A549 (cell line): ENCODE measurements at regions not wholly inside any gene's neighbourhood (a gene's known extent, or its start where the extent isn't known, plus 50 kb on each side); places are given as distances from the start of the nearest gene placed in this dataset.

Source experiments
- ATAC-seq, 2 experiments: fragments of 200-7000 bp in 1 of 2; fragments of >200 bp in 1 of 2; cut with Nextera tagmentation in 1 of 2; cut with Tn5 transposase in 1 of 2; 3 replicates each; pipeline versions ENCODE4 v1.8.0 to v1.9.1; 2018 to 2020; ENCODE audit warnings: mild to moderate bottlenecking in 1 of 2, moderate library complexity in 1 of 2
- CTCF ChIA-PET: fragments of 300-600 bp; sonication (Branson Sonifier 250); formaldehyde crosslinking; extraction: SDS; loops from one replicate; lab custom pipeline; 2021; ENCODE audit warnings: antibody characterized with exemption, inconsistent platforms; lab: Yijun Ruan, JAX
- POLR2A ChIA-PET: fragments of 350-600 bp; formaldehyde crosslinking; extraction: SDS; loops from one replicate; lab custom pipeline; 2021; ENCODE audit warnings: antibody characterized with exemption, inconsistent platforms; lab: Yijun Ruan, JAX
- DNase-seq, 2 experiments: peaks; one replicate each; pipeline versions ENCODE4 v3.0.0 to v3.0.0-alpha.2; 2011 to 2016; ENCODE audit warnings: low read depth in 1 of 2, low spot score in 1 of 2
- FAIRE-seq: peaks from 2 replicates; lab custom pipeline; 2011; peaks lifted over from hg19 to GRCh38; lab: Jason Lieb, UNC
- H3K27ac ChIP-seq, 2 experiments: fragments of >200 bp; sonication (Bioruptor Twin); formaldehyde crosslinking; 3 replicates each; pipeline ENCODE4 v1.5.1; 2016 to 2017
- H3K4me1 ChIP-seq: fragments of >200 bp; sonication (Bioruptor Twin); formaldehyde crosslinking; 3 replicates; pipeline ENCODE4 v1.6.1; 2016
- H3K4me2 ChIP-seq: fragments of >200 bp; sonication (Bioruptor Twin); formaldehyde crosslinking; 3 replicates; pipeline ENCODE4 v1.6.1; 2016
- H3K4me3 ChIP-seq: fragments of >200 bp; sonication (Bioruptor Twin); formaldehyde crosslinking; 3 replicates; pipeline ENCODE4 v1.5.1; 2016
- H3K9me3 ChIP-seq: fragments of >200 bp; sonication (Bioruptor Twin); formaldehyde crosslinking; 3 replicates; pipeline ENCODE4 v1.6.1; 2016
- BHLHE40 ChIP-seq: IDR thresholded peaks from 2 replicates; pipeline ENCODE4 v1.6.1; 2012; ENCODE audit warnings: low read depth, low read length, inconsistent platforms
- CBX8 ChIP-seq: fragments of 200-600 bp; sonication (generic); IDR thresholded peaks from 2 replicates; pipeline ENCODE4 v1.6.1; 2016
- CEBPB ChIP-seq, 2 experiments: fragments of >200 bp in 1 of 2; sonication (Bioruptor Twin) in 1 of 2; formaldehyde crosslinking in 1 of 2; IDR thresholded peaks; 2 replicates each; pipeline ENCODE4 v1.6.1; 2012 to 2016
- CHD2 ChIP-seq: fragments of 150-350 bp; IDR thresholded peaks from 2 replicates; pipeline ENCODE4 v1.6.1; 2014; ENCODE audit warnings: low read length; ENCODE audit not compliant: partially characterized antibody
- EHF ChIP-seq: fragments of 250-450 bp; sonication (Bioruptor Pico); IDR thresholded peaks from 2 replicates; pipeline ENCODE4 v1.5.0; 2020; ENCODE audit warnings: mild to moderate bottlenecking
- FOXS1 ChIP-seq: fragments of 250-450 bp; sonication (Bioruptor Pico); IDR thresholded peaks from 2 replicates; pipeline ENCODE4 v1.5.0; 2020; ENCODE audit warnings: mild to moderate bottlenecking, moderate library complexity
- HES2 ChIP-seq: fragments of >200 bp; sonication (Bioruptor Twin); formaldehyde crosslinking; IDR thresholded peaks from 2 replicates; pipeline ENCODE4 v1.6.1; 2016
- HEYL ChIP-seq: fragments of 250-450 bp; sonication (Bioruptor Pico); IDR thresholded peaks from 2 replicates; pipeline ENCODE4 v1.8.0; 2021; ENCODE audit warnings: mild to moderate bottlenecking, moderate library complexity
- MAZ ChIP-seq: fragments of 150-350 bp; IDR thresholded peaks from 2 replicates; pipeline ENCODE4 v1.6.1; 2014; ENCODE audit warnings: antibody characterized with exemption, low read depth, low read length, borderline replicate concordance
- NFE2L2 ChIP-seq: fragments of 150-350 bp; conservative IDR thresholded peaks from 2 replicates; pipeline ENCODE4 v1.6.1; 2014; ENCODE audit warnings: low read length
- NPAS2 ChIP-seq: fragments of 250-450 bp; sonication (Bioruptor Pico); IDR thresholded peaks from 2 replicates; pipeline ENCODE4 v1.8.0; 2022; ENCODE audit warnings: mild to moderate bottlenecking, moderate library complexity, borderline replicate concordance
- NR3C1 ChIP-seq: fragments of >200 bp; sonication (Bioruptor Twin); formaldehyde crosslinking; IDR thresholded peaks from 3 replicates; pipeline ENCODE4 v1.6.1; 2017
- PHF8 ChIP-seq: fragments of 200-600 bp; sonication (generic); IDR thresholded peaks from 2 replicates; pipeline ENCODE4 v1.6.1; 2016; ENCODE audit warnings: low read depth, mild to moderate bottlenecking, antibody characterized with exemption, moderate library complexity, borderline replicate concordance
- POLR2A ChIP-seq: IDR thresholded peaks from 2 replicates; pipeline ENCODE4 v1.6.1; 2012; ENCODE audit warnings: mild to moderate bottlenecking, low read length
- RAD21 ChIP-seq, 2 experiments: fragments of >200 bp in 1 of 2; sonication (Bioruptor Twin) in 1 of 2; formaldehyde crosslinking in 1 of 2; IDR thresholded peaks in 1 of 2; conservative IDR thresholded peaks in 1 of 2; 2 replicates in 1 of 2; 3 replicates in 1 of 2; pipeline ENCODE4 v1.6.1; 2012 to 2018; ENCODE audit warnings: inconsistent platforms in 1 of 2
- REST ChIP-seq: fragments of 200-600 bp; sonication (generic); IDR thresholded peaks from 2 replicates; pipeline ENCODE4 v1.6.1; 2016; ENCODE audit warnings: antibody characterized with exemption, mild to moderate bottlenecking, moderate library complexity
- TFCP2L1 ChIP-seq: fragments of 250-450 bp; sonication (Bioruptor Pico); IDR thresholded peaks from 2 replicates; pipeline ENCODE4 v1.5.0; 2021; ENCODE audit warnings: mild to moderate bottlenecking
- ZSCAN20 ChIP-seq: fragments of 250-450 bp; sonication (Bioruptor Pico); IDR thresholded peaks from 2 replicates; pipeline ENCODE4 v1.8.0; 2022; ENCODE audit warnings: mild to moderate bottlenecking, moderate library complexity
- WGBS: methylation state at CpG from one replicate; pipeline ENCODE4 v1.1.6; 2017; ENCODE audit errors: missing lambda C conversion rate; 5-methylcytosine and 5-hydroxymethylcytosine counted together
- TF ChIP-seq, protein P1 (sequence below): fragments of 150-350 bp; IDR thresholded peaks from 2 replicates; pipeline ENCODE4 v1.6.1; 2014; ENCODE audit warnings: low read depth, mild to moderate bottlenecking, low read length

- no peak overlapping the region for H3K27ac ChIP-seq
- ATAC-seq = no peak
- H3K4me3 ChIP-seq = no peak overlapping the region
- no peaks in the 10 kb centered on the region for H3K9me3 ChIP-seq
- FAIRE-seq = no peak
- 0% methylated on average over 4 of the region's 6 CpGs for WGBS
- no peak for TF ChIP-seq POLR2A
- no peak for TF ChIP-seq PHF8
- no peak for TF ChIP-seq HES2
- TF ChIP-seq EHF (CRISPR knock-in tag) = no peak
- TF ChIP-seq CHD2 = no peak
- TF ChIP-seq ZSCAN20 (CRISPR knock-in tag) = no peak
- TF ChIP-seq NFE2L2 = no peak
- no peak for TF ChIP-seq FOXS1 (CRISPR knock-in tag)
- TF ChIP-seq, all 56 proteins: peak for 0
- DNase-seq = no peak
- ChIA-PET POLR2A (no interaction called here), CTCF (no interaction called here)
- H3K4me2 ChIP-seq = no peak overlapping the region
- H3K4me1 ChIP-seq = no peaks in the 10 kb centered on the region
These were observed 258.3 kb upstream of the B3GAT1 start for GRCh38 chr11:134670247-134670782.

DNA sequence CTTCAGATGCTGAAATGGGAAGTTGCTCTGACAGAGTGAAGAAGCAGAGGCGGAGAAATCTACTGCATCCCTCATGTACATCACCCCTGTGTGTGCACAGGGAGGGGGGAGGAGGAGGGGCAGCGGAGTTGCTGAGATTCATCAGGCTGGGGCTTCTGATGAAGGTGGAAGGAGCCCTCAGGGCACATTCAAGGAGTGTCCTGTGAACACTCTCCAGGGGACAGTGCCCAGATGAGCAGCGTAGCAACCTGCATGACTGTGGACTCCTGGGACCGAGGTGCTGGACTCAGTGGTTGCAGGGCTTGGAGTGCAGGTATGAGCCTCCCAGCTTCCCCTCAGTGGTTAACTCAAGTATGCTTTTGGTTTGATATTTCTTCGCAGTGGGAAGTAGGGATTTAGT lies 257.8 kb upstream of the B3GAT1 start:
- TF ChIP-seq NPAS2 (CRISPR knock-in tag) (no peak), TFCP2L1 (CRISPR knock-in tag) (no peak), BHLHE40 (no peak), CBX8 (no peak), RAD21 (conservative IDR thresholded peaks at IDR 0.05 in 1 of 2, IDR thresholded peaks at IDR 0.05 in 1 of 2) (no peak), REST (no peak), NR3C1 (no peak)
- Histone ChIP-seq H3K27ac (no peak overlapping the region), H3K4me2 (no peak overlapping the region), H3K4me3 (no peak overlapping the region), H3K4me1 (no peaks in the 10 kb centered on the region), H3K9me3 (no peaks in the 10 kb centered on the region)
- FAIRE-seq (no peak), ATAC-seq (no peak), DNase-seq (no peak)
- CTCF ChIA-PET = no interaction called here
- POLR2A ChIA-PET = no interaction called here
- 0% methylated on average over 3 of the region's 5 CpGs for WGBS

GRCh38 chr11:134668796-134669195 lies 256.8 kb upstream of the B3GAT1 start:
- FAIRE-seq (no peak), DNase-seq (no peak), ATAC-seq (no peak)
- H3K4me2 ChIP-seq = no peak overlapping the region
- no peak overlapping the region for H3K27ac ChIP-seq
- no peaks in the 10 kb centered on the region for H3K4me1 ChIP-seq
- no peak for TF ChIP-seq CEBPB (IDR thresholded peaks at IDR 0.05)
- TF ChIP-seq MAZ = no peak
- TF ChIP-seq, protein P1, sequence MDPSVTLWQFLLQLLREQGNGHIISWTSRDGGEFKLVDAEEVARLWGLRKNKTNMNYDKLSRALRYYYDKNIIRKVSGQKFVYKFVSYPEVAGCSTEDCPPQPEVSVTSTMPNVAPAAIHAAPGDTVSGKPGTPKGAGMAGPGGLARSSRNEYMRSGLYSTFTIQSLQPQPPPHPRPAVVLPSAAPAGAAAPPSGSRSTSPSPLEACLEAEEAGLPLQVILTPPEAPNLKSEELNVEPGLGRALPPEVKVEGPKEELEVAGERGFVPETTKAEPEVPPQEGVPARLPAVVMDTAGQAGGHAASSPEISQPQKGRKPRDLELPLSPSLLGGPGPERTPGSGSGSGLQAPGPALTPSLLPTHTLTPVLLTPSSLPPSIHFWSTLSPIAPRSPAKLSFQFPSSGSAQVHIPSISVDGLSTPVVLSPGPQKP = no peak
- TF ChIP-seq NPAS2 (CRISPR knock-in tag) = no peak
- no peak for TF ChIP-seq HEYL (CRISPR knock-in tag)
- 5% methylated on average over 3 of the region's 3 CpGs for WGBS
- H3K9me3 ChIP-seq = no peaks in the 10 kb centered on the region
- ChIA-PET CTCF (no interaction called here), POLR2A (no interaction called here)
- H3K4me3 ChIP-seq = no peak overlapping the region
